22Rv1 (cell line): ENCODE measurements at regions not wholly inside any gene's neighbourhood (a gene's known extent, or its start where the extent isn't known, plus 50 kb on each side); places are given as distances from the start of the nearest gene placed in this dataset.

Experiments
- CTCF ChIP-seq: fragments of 450-650 bp; IDR thresholded peaks from 2 replicates; pipeline ENCODE4 v1.5.1; 2017; ENCODE audit warnings: mild to moderate bottlenecking
- ZFX ChIP-seq: fragments of 450-650 bp; IDR thresholded peaks from 2 replicates; pipeline ENCODE4 v1.6.1; 2017; ENCODE audit warnings: antibody characterized with exemption, borderline replicate concordance

- TF ChIP-seq CTCF = no peak
- no peak for TF ChIP-seq ZFX
Measured at GRCh38 chrX:113802837-113803236, 781.0 kb upstream of the HTR2C start.
